Panc1 (cell line): ENCODE measurements at regions not wholly inside any gene's neighbourhood (a gene's known extent, or its start where the extent isn't known, plus 50 kb on each side); places are given as distances from the start of the nearest gene placed in this dataset.
"Not testable (repeated sequence)": the region's sequence is repeated elsewhere in the genome, so short reads cannot be mapped to it uniquely, and the experiment has no call there.

ENCODE experiments used
- ATAC-seq: fragments of 200-7000 bp; cut with Tn5 transposase; 2 replicates; pipeline ENCODE4 v1.9.1; 2020; ENCODE audit warnings: mild to moderate bottlenecking, moderate library complexity
- BruUV-seq: library from RNA; stranded (reverse); fragments of 400-500 nt; replicated peaks from 2 replicates; lab custom pipeline; 2021; lab: Mats Ljungman, UMichigan
- CTCF ChIA-PET: fragments of 300-600 bp; sonication (Branson Sonifier 250); formaldehyde crosslinking; loops from one replicate; lab custom pipeline; 2022; ENCODE audit warnings: antibody characterized with exemption; lab: Charles Lee
- POLR2A ChIA-PET: fragments of 300-600 bp; sonication (Branson Sonifier 250); formaldehyde crosslinking; loops from one replicate; lab custom pipeline; 2022; ENCODE audit warnings: antibody characterized with exemption; lab: Charles Lee
- DNase-seq: peaks from one replicate; pipeline ENCODE4 v3.0.0-alpha.2; 2010; ENCODE audit warnings: low read depth, low spot score
- H3K27ac ChIP-seq: 2 replicates; pipeline ENCODE4 v1.5.1; 2011; ENCODE audit warnings: mild to moderate bottlenecking, low read length, inconsistent platforms
- H3K27me3 ChIP-seq: fragments of 200-500 bp; sonication (Bioruptor generic); 2 replicates; pipeline ENCODE4 v1.6.0; 2014; ENCODE audit warnings: low read length, inconsistent platforms; ENCODE audit not compliant: control insufficient read depth, insufficient read depth
- H3K36me3 ChIP-seq: fragments of 200-500 bp; sonication (Bioruptor generic); 2 replicates; pipeline ENCODE4 v1.5.1; 2014; ENCODE audit warnings: inconsistent platforms, mild to moderate bottlenecking, low read length, moderate library complexity; ENCODE audit not compliant: control insufficient read depth, insufficient read depth
- H3K4me1 ChIP-seq: 2 replicates; pipeline ENCODE4 v1.5.1; 2011; ENCODE audit warnings: inconsistent platforms, mild to moderate bottlenecking, low read length, moderate library complexity; ENCODE audit not compliant: control insufficient read depth, insufficient read depth
- H3K4me3 ChIP-seq, 2 experiments: 2 replicates each; pipeline ENCODE4 v1.5.1; 2011 to 2012; ENCODE audit warnings: low read depth in 2 of 2, low read length in 2 of 2, mild to moderate bottlenecking in 2 of 2, inconsistent platforms in 1 of 2, moderate library complexity in 1 of 2
- H3K9me3 ChIP-seq: fragments of 200-500 bp; sonication (Bioruptor generic); 2 replicates; pipeline ENCODE4 v1.5.1; 2014; ENCODE audit warnings: low read depth, mild to moderate bottlenecking, inconsistent platforms, low read length, moderate library complexity; ENCODE audit not compliant: control insufficient read depth, insufficient read depth
- CTCF ChIP-seq: fragments of 450-650 bp; IDR thresholded peaks from 2 replicates; pipeline ENCODE4 v1.5.1; 2017; ENCODE audit warnings: mild to moderate bottlenecking
- POLR2AphosphoS5 ChIP-seq: IDR thresholded peaks from 2 replicates; pipeline ENCODE4 v1.6.1; 2012; ENCODE audit warnings: mild to moderate bottlenecking, low read depth, low read length, moderate library complexity
- SIN3A ChIP-seq: IDR thresholded peaks from 2 replicates; pipeline ENCODE4 v1.6.1; 2012; ENCODE audit warnings: low read depth, mild to moderate bottlenecking, low read length, moderate library complexity, borderline replicate concordance; ENCODE audit not compliant: insufficient read depth
- TCF7L2 ChIP-seq: IDR thresholded peaks from 2 replicates; pipeline ENCODE4 v1.6.1; 2011; ENCODE audit warnings: mild to moderate bottlenecking, low read depth, low read length, inconsistent platforms
- in situ Hi-C: cut with HindIII; loops from 2 replicates; pipeline ENCODE4 v1.10.0; 2016; ENCODE audit warnings: low sequenced_read_pairs, low pct_unique_long_range_greater_than_20kb
- intact Hi-C: fragments of 100-400 bp; cut with micrococcal nuclease; formaldehyde crosslinking; loops from one replicate; pipeline ENCODE4 v1.10.0; 2022; ENCODE audit not compliant: unreplicated experiment
- TF ChIP-seq, protein P1 (sequence below), 2 experiments: IDR thresholded peaks; 2 replicates each; pipeline ENCODE4 v1.6.1; 2011 to 2012; ENCODE audit warnings: low read depth in 2 of 2, control low read depth in 1 of 2, low read length in 1 of 2, mild to moderate bottlenecking in 1 of 2, moderate library complexity in 1 of 2; ENCODE audit not compliant: insufficient read depth in 1 of 2

DNA sequence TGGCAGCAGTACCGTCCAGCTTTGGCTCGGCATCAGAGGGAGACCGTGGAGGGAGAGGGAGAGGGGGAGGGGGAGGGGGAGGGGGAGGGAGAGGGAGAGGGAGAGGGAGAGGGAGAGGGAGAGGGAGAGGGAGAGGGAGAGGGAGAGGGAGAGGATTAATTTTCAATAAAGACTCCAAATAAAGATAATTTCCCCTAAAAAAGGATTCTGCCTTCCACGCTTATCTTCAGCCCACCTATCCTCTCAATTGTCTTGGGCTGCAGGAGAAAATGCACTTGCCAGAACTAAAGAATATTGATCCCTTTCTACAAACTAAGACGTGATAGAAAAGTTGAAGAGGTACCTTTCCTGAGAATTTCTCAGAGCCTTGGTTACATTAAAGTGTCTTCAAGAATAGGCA is 206.9 kb upstream of the CBLB start:
- POLR2A ChIA-PET, H3K9me3 ChIP-seq, H3K4me1 ChIP-seq, H3K36me3 ChIP-seq, H3K27ac ChIP-seq, intact Hi-C loops, in situ Hi-C loops, ATAC-seq, H3K4me3 ChIP-seq, DNase-seq, H3K27me3 ChIP-seq, CTCF ChIA-PET, BruUV-seq: not testable (repeated sequence)

GRCh38 chr3:106078635-106079034 is 209.8 kb upstream of the CBLB start:
- intact Hi-C loops = no loop called here
- no peaks in the 10 kb centered on the region for H3K4me1 ChIP-seq
- BruUV-seq = no TSS peak

More at GRCh38 chr3:106078635-106079034, 209.8 kb upstream of the CBLB start:
- Histone ChIP-seq H3K4me3 (no peak overlapping the region), H3K27ac (no peak overlapping the region), H3K36me3 (no peaks in the 10 kb centered on the region), H3K9me3 (no peaks in the 10 kb centered on the region), H3K27me3 (no peaks in the 10 kb centered on the region)
- no peak for ATAC-seq
- DNase-seq = no peak
- no peak for TF ChIP-seq SIN3A
- no peak for TF ChIP-seq CTCF
- TF ChIP-seq, protein P1, sequence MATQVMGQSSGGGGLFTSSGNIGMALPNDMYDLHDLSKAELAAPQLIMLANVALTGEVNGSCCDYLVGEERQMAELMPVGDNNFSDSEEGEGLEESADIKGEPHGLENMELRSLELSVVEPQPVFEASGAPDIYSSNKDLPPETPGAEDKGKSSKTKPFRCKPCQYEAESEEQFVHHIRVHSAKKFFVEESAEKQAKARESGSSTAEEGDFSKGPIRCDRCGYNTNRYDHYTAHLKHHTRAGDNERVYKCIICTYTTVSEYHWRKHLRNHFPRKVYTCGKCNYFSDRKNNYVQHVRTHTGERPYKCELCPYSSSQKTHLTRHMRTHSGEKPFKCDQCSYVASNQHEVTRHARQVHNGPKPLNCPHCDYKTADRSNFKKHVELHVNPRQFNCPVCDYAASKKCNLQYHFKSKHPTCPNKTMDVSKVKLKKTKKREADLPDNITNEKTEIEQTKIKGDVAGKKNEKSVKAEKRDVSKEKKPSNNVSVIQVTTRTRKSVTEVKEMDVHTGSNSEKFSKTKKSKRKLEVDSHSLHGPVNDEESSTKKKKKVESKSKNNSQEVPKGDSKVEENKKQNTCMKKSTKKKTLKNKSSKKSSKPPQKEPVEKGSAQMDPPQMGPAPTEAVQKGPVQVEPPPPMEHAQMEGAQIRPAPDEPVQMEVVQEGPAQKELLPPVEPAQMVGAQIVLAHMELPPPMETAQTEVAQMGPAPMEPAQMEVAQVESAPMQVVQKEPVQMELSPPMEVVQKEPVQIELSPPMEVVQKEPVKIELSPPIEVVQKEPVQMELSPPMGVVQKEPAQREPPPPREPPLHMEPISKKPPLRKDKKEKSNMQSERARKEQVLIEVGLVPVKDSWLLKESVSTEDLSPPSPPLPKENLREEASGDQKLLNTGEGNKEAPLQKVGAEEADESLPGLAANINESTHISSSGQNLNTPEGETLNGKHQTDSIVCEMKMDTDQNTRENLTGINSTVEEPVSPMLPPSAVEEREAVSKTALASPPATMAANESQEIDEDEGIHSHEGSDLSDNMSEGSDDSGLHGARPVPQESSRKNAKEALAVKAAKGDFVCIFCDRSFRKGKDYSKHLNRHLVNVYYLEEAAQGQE (IDR thresholded peaks at IDR 0.05; ENCODE audit: insufficient read depth in 1 of 2, low read depth in 2 of 2, low read length in 1 of 2) = no peak
- TF ChIP-seq TCF7L2 = no peak
- TF ChIP-seq POLR2AphosphoS5 = no peak
- ChIA-PET CTCF (interaction anchor here (0.7 kb wide), 1 partner anchor 49 kb away, joined by 7 read pairs; no protein-coding TSS in a partner anchor), POLR2A (interaction anchor here (0.6 kb wide), 1 partner anchor 1359 kb away, joined by 5 read pairs; no protein-coding TSS in a partner anchor)
- in situ Hi-C loops = no loop called here
